Left ventricle myocardium inferior (tissue), 1 donor: ENCODE measurements at regions not wholly inside any gene's neighbourhood (a gene's known extent, or its start where the extent isn't known, plus 50 kb on each side); places are given as distances from the start of the nearest gene placed in this dataset.

Source experiments
- DNase-seq: peaks from one replicate; pipeline ENCODE4 v3.0.0-alpha.2; 2020
- H3K27ac ChIP-seq: fragments of 200-600 bp; replicated peaks from 2 replicates; pipeline ENCODE4 v1.8.0; 2021
- H3K27me3 ChIP-seq: fragments of 200-600 bp; 2 replicates; pipeline ENCODE4 v1.8.0; 2021; ENCODE audit warnings: low read depth
- H3K36me3 ChIP-seq: fragments of 200-600 bp; 2 replicates; pipeline ENCODE4 v1.8.0; 2021
- H3K4me1 ChIP-seq: fragments of 200-600 bp; 2 replicates; pipeline ENCODE4 v1.8.0; 2021
- H3K4me3 ChIP-seq: fragments of 200-600 bp; 2 replicates; pipeline ENCODE4 v1.8.0; 2021; ENCODE audit warnings: mild to moderate bottlenecking, moderate library complexity
- H3K9me3 ChIP-seq: fragments of 200-600 bp; replicated peaks from 2 replicates; pipeline ENCODE4 v1.8.0; 2021
- CTCF ChIP-seq: fragments of 200-600 bp; IDR thresholded peaks from 2 replicates; pipeline ENCODE4 v1.8.0; 2021; ENCODE audit warnings: antibody characterized with exemption, mild to moderate bottlenecking, borderline replicate concordance
- intact Hi-C: fragments of 100-400 bp; cut with micrococcal nuclease; formaldehyde crosslinking; loops from one replicate; pipeline ENCODE4 v1.11.0; 2022
- donor health status: DM: no; HTN: yes; CAD: no; lungs with severe emphysema.

- peaks cover 34% of the 10 kb centered on the region for H3K27me3 ChIP-seq
- no peaks in the 10 kb centered on the region for H3K4me1 ChIP-seq
- TF ChIP-seq CTCF = no peak
- H3K4me3 ChIP-seq = no peak overlapping the region
- no peaks in the 10 kb centered on the region for H3K36me3 ChIP-seq
- DNase-seq = no peak
- H3K27ac ChIP-seq = no peak overlapping the region
- H3K9me3 ChIP-seq = no peaks in the 10 kb centered on the region
- intact Hi-C loops = no loop called here
Observed at GRCh38 chr12:131418121-131418520, 292.8 kb upstream of the SFSWAP start.

- DNase-seq = no peak
- Histone ChIP-seq H3K27ac (no peak overlapping the region), H3K36me3 (no peaks in the 10 kb centered on the region), H3K4me1 (no peaks in the 10 kb centered on the region), H3K9me3 (peaks cover 8% of the 10 kb centered on the region), H3K27me3 (peaks cover 31% of the 10 kb centered on the region), H3K4me3 (no peak overlapping the region)
- no peak for TF ChIP-seq CTCF
- intact Hi-C loops = no loop called here
Observed at GRCh38 chr12:131418884-131419283, 292.0 kb upstream of the SFSWAP start.

- Histone ChIP-seq H3K9me3 (peaks cover 22% of the 10 kb centered on the region), H3K4me3 (no peak overlapping the region), H3K36me3 (no peaks in the 10 kb centered on the region), H3K27me3 (peaks cover 45% of the 10 kb centered on the region), H3K4me1 (no peaks in the 10 kb centered on the region), H3K27ac (no peak overlapping the region)
- TF ChIP-seq CTCF = no peak
- intact Hi-C loops = no loop called here
- DNase-seq = no peak
Observed at GRCh38 chr12:131420867-131421447, 289.9 kb upstream of the SFSWAP start.

GRCh38 chr12:131421509-131422186 lies 289.2 kb upstream of the SFSWAP start:
- no peak for DNase-seq
- Histone ChIP-seq H3K4me3 (no peak overlapping the region), H3K27me3 (peaks cover 45% of the 10 kb centered on the region), H3K27ac (no peak overlapping the region), H3K9me3 (peaks cover 22% of the 10 kb centered on the region), H3K36me3 (no peaks in the 10 kb centered on the region), H3K4me1 (no peaks in the 10 kb centered on the region)
- intact Hi-C loops = no loop called here
- TF ChIP-seq CTCF = no peak

- Histone ChIP-seq H3K4me1 (no peaks in the 10 kb centered on the region), H3K27me3 (peaks cover 45% of the 10 kb centered on the region), H3K27ac (no peak overlapping the region), H3K4me3 (no peak overlapping the region), H3K36me3 (no peaks in the 10 kb centered on the region), H3K9me3 (peaks cover 22% of the 10 kb centered on the region)
- intact Hi-C loops = no loop called here
- no peak for DNase-seq
- TF ChIP-seq CTCF = no peak
Observed at GRCh38 chr12:131422187-131422520, 288.7 kb upstream of the SFSWAP start.
